CD8-positive, alpha-beta memory T cell (primary cell): ENCODE measurements at regions not wholly inside any gene's neighbourhood (a gene's known extent, or its start where the extent isn't known, plus 50 kb on each side); places are given as distances from the start of the nearest gene placed in this dataset.

Source experiments
- CTCF ChIA-PET: fragments of 350-600 bp; sonication (Branson Sonifier 250); formaldehyde crosslinking; loops from one replicate; lab custom pipeline; 2021; ENCODE audit warnings: antibody characterized with exemption; lab: Charles Lee
- POLR2A ChIA-PET: fragments of 350-600 bp; sonication (Branson Sonifier 250); formaldehyde crosslinking; loops from one replicate; lab custom pipeline; 2021; ENCODE audit warnings: antibody characterized with exemption; lab: Charles Lee
- DNase-seq, 5 donors: peaks; one replicate each; pipeline versions ENCODE4 v3.0.0 to v3.0.0-alpha.2; 2020 to 2022; ENCODE audit warnings: mixed read lengths in 1 of 5
- H3K27ac ChIP-seq: one replicate; pipeline ENCODE4 v1.7.0; 2013; ENCODE audit warnings: low read depth, mild to moderate bottlenecking, low read length, moderate library complexity
- H3K27me3 ChIP-seq: 2 replicates; pipeline ENCODE4 v1.7.0; 2013; ENCODE audit warnings: low read length, mild to moderate bottlenecking; ENCODE audit not compliant: insufficient read depth, poor library complexity, severe bottlenecking
- H3K36me3 ChIP-seq: 2 replicates; pipeline ENCODE4 v1.7.0; 2013; ENCODE audit warnings: mild to moderate bottlenecking, low read length, moderate library complexity; ENCODE audit not compliant: insufficient read depth
- H3K4me1 ChIP-seq: 2 replicates; pipeline ENCODE4 v1.7.0; 2013; ENCODE audit warnings: mild to moderate bottlenecking, low read length, moderate library complexity; ENCODE audit not compliant: insufficient read depth
- H3K4me3 ChIP-seq: 2 replicates; pipeline ENCODE4 v1.7.0; 2013; ENCODE audit warnings: mild to moderate bottlenecking, low read length
- H3K9me3 ChIP-seq: 2 replicates; pipeline ENCODE4 v1.7.0; 2013; ENCODE audit warnings: mild to moderate bottlenecking, low read length
- H3K27ac Mint-ChIP-seq, 8 donors: one replicate each; pipeline ENCODE4 v1.8.0; 2020 to 2021; ENCODE audit warnings: mixed read lengths in 8 of 8, mild to moderate bottlenecking in 6 of 8, inconsistent platforms in 3 of 8, moderate library complexity in 3 of 8
- H3K27me3 Mint-ChIP-seq, 2 donors: one replicate each; pipeline ENCODE4 v1.8.0; 2020 to 2021; ENCODE audit warnings: mixed read lengths in 2 of 2, mild to moderate bottlenecking in 1 of 2, moderate library complexity in 1 of 2
- H3K36me3 Mint-ChIP-seq, 3 donors: one replicate each; pipeline ENCODE4 v1.8.0; 2020 to 2021; ENCODE audit warnings: mixed read lengths in 3 of 3, inconsistent platforms in 1 of 3, mild to moderate bottlenecking in 1 of 3
- H3K4me1 Mint-ChIP-seq, 3 donors: one replicate each; pipeline ENCODE4 v1.8.0; 2020 to 2021; ENCODE audit warnings: mixed read lengths in 3 of 3, inconsistent platforms in 1 of 3, mild to moderate bottlenecking in 1 of 3
- H3K4me3 Mint-ChIP-seq, 7 donors: one replicate each; pipeline ENCODE4 v1.8.0; 2020 to 2021; ENCODE audit warnings: mixed read lengths in 7 of 7, mild to moderate bottlenecking in 6 of 7, moderate library complexity in 4 of 7, inconsistent platforms in 2 of 7
- H3K9me3 Mint-ChIP-seq, 5 donors: one replicate each; pipeline ENCODE4 v1.8.0; 2020 to 2022; ENCODE audit warnings: mixed read lengths in 5 of 5, mild to moderate bottlenecking in 3 of 5, moderate library complexity in 2 of 5, inconsistent platforms in 1 of 5

DNA sequence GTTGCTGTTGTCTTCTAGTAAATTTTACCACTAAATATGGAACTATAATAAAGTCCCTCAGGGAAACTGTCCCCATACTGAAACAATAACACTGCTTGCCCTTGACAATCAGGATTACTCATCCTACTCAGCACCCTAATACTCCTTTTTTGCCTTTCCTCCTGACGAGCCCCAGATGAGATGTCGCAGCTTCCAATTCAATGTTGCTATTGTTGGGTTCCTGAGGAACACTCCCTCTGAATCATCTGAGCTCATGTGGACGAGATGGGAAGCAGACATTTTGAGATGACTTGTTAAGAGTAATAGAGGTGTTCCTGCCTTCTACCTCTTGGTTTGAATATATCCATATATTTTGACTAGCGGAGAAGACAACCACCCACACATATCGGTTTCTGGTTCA is 187.8 kb upstream of the FAM98A start:
- H3K9me3 ChIP-seq, result no peaks in the 10 kb centered on the region
- H3K9me3 Mint-ChIP-seq, result no peaks in the 10 kb centered on the region
- ChIA-PET POLR2A (no interaction called here), CTCF (no interaction called here)
- no peaks in the 10 kb centered on the region for H3K27me3 ChIP-seq
- H3K36me3 Mint-ChIP-seq, result no peaks in the 10 kb centered on the region
- H3K36me3 ChIP-seq, result no peaks in the 10 kb centered on the region
- no peak for DNase-seq
- H3K27ac ChIP-seq, result no peak overlapping the region
- H3K4me1 ChIP-seq, result no peaks in the 10 kb centered on the region
- no peak overlapping the region for H3K4me3 ChIP-seq
- no peaks in the 10 kb centered on the region for H3K27me3 Mint-ChIP-seq
- no peaks in the 10 kb centered on the region for H3K4me1 Mint-ChIP-seq
- no peak overlapping the region for H3K27ac Mint-ChIP-seq
- no peak overlapping the region for H3K4me3 Mint-ChIP-seq

DNA sequence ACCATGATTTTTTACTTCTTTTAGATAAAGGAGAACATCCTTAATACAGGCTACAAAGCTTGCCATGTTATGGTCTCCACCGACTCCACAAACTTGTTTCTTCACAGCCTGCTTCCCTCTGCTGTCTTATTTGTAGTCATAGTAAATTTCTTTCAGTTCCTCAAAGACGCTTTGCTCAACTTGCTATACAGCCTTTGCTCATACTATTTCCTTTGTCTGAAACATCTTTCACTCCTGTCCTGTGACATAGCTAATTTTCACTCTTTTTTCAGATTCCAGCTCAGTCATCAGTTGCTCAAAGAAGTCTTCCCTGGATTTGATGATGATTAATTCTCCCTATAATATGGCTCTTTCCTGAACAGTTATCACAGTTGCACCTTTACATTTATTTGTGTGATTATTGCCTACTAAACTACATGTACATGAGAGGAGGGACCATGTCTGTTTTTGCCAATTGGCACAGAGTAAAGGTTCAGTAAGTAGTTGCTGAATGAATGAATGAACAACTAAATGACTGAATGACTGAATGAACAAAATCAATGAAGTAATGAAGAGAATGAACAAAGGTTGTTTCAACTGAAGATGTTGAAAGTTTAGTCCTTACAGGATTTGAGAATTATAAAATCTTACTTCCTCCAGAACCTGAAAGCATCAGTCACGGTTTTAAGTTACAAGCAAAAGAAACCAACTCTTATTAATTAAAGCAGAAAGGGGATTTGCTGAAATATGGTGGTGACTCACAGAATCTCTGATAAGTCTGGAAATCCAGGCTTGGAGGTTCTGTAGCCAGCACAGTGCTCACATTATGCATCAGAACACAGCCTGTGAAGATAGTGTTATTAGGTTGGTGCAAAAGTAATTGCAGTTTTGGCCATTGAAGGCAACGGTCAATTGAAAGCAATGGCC is 186.4 kb upstream of the FAM98A start:
- Mint-ChIP-seq H3K9me3 (no peaks in the 10 kb centered on the region), H3K4me1 (no peaks in the 10 kb centered on the region), H3K27me3 (peaks cover 0 to 3% of the 10 kb centered on the region in 2 donors), H3K4me3 (no peak overlapping the region), H3K27ac (no peak overlapping the region), H3K36me3 (no peaks in the 10 kb centered on the region)
- H3K4me3 ChIP-seq, result no peak overlapping the region
- CTCF ChIA-PET, result no interaction called here
- H3K9me3 ChIP-seq, result no peaks in the 10 kb centered on the region
- POLR2A ChIA-PET, result no interaction called here
- H3K4me1 ChIP-seq, result no peaks in the 10 kb centered on the region
- H3K36me3 ChIP-seq, result no peaks in the 10 kb centered on the region
- H3K27ac ChIP-seq, result no peak overlapping the region
- no peak for DNase-seq
- H3K27me3 ChIP-seq, result no peaks in the 10 kb centered on the region

DNA sequence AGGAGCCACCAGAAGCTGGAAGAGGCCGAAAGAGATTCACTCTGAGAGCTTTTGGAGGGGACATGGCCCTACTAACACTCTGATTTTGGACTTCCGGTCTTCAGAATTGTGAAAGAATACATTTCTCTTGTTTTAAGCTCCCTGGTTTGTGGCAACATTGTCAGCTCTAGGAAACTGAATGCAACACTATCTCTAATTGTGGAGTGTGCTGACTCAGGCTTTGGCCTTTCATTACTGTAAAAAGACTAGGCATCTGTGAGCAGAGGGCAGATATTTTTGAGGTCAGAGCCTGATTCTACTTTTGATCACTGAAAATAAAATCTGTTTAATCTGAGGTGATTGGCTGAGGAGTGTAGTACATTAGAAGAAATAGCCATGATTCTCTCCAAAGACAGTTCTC is 185.4 kb upstream of the FAM98A start:
- H3K4me1 Mint-ChIP-seq, result no peaks in the 10 kb centered on the region
- Histone ChIP-seq H3K9me3 (no peaks in the 10 kb centered on the region), H3K4me1 (no peaks in the 10 kb centered on the region), H3K27ac (no peak overlapping the region), H3K36me3 (no peaks in the 10 kb centered on the region), H3K4me3 (no peak overlapping the region), H3K27me3 (no peaks in the 10 kb centered on the region)
- no peak overlapping the region for H3K4me3 Mint-ChIP-seq
- no peak overlapping the region for H3K27ac Mint-ChIP-seq
- DNase-seq, result no peak
- CTCF ChIA-PET, result no interaction called here
- no peaks in the 10 kb centered on the region for H3K9me3 Mint-ChIP-seq
- H3K27me3 Mint-ChIP-seq, result peaks cover 0 to 4% of the 10 kb centered on the region in 2 donors
- no peaks in the 10 kb centered on the region for H3K36me3 Mint-ChIP-seq
- POLR2A ChIA-PET, result no interaction called here

DNA sequence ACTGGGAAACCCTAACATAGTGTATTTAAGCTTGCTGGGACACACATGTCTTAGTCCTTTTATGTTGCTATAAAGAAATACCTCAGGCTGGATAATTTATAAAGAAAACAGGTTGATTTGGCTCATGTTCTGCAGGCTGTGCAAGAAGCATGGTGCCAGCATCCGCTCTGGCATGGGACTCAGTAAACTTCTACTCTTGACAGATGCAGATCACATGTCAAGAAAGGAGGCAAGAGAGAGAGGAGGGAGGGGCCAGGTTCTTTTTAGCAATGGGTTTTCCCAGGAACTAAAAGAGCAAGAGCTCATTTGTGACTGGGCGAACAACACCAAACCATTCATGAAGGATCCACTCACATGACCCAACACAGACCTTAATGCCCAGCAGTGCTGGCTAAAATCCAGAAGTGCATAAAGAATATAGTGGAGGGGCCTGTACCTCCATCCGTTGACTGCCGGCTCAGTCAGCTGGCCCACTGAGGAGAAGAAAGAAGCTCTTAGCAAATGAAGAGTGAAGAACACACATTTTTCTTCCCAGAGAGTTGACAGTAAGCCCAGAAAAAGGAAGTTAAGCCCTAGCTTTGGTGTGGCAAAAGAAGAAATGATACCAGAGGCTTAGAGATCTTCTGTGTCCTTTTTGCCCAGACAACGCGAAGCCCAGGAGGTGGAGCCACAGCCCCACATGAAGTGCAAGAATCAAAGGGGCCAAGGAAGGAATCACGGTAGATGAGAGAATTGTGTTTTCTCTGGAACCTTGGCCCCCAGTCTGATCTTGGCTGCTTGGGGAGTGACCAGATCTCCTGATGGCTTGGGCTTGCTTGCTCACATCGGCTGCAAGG is 183.5 kb upstream of the FAM98A start:
- ChIA-PET POLR2A (no interaction called here), CTCF (no interaction called here)
- H3K9me3 Mint-ChIP-seq, result peaks cover 0 to 1% (median 0%) of the 10 kb centered on the region in 5 donors
- no peak for DNase-seq
- H3K27ac Mint-ChIP-seq, result no peak overlapping the region
- Histone ChIP-seq H3K27me3 (no peaks in the 10 kb centered on the region), H3K4me1 (no peaks in the 10 kb centered on the region), H3K27ac (no peak overlapping the region), H3K4me3 (no peak overlapping the region), H3K9me3 (no peaks in the 10 kb centered on the region), H3K36me3 (no peaks in the 10 kb centered on the region)
- H3K27me3 Mint-ChIP-seq, result peaks cover 0 to 4% of the 10 kb centered on the region in 2 donors
- no peaks in the 10 kb centered on the region for H3K36me3 Mint-ChIP-seq
- no peaks in the 10 kb centered on the region for H3K4me1 Mint-ChIP-seq
- H3K4me3 Mint-ChIP-seq, result no peak overlapping the region

DNA sequence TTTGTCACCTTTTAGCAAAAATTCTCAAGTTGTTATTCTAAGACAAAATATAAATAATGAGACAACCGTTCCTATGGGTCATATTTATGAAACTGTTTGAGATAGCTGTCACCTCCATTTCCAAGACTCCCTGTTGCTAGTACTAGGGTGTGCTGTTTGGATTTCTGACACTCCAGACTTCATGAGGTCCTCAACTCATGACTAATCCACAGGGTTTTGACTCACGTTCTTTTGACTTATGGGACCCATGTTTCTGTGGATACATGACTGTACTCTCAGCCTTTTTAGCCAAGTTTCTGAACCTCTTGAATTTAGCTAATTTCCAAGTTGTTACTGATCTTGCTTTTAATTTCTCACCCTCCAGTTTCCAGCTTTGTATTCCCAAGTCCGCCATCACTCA is 178.7 kb upstream of the FAM98A start:
- Mint-ChIP-seq H3K27me3 (peaks cover 6 to 11% of the 10 kb centered on the region in 2 donors), H3K9me3 (peaks cover 0 to 1% (median 0%) of the 10 kb centered on the region in 5 donors), H3K36me3 (no peaks in the 10 kb centered on the region), H3K27ac (no peak overlapping the region), H3K4me3 (no peak overlapping the region), H3K4me1 (no peaks in the 10 kb centered on the region)
- no peak for DNase-seq
- Histone ChIP-seq H3K9me3 (no peaks in the 10 kb centered on the region), H3K27ac (no peak overlapping the region), H3K4me3 (no peak overlapping the region), H3K36me3 (no peaks in the 10 kb centered on the region), H3K27me3 (no peaks in the 10 kb centered on the region), H3K4me1 (no peaks in the 10 kb centered on the region)
- POLR2A ChIA-PET, result no interaction called here
- CTCF ChIA-PET, result no interaction called here

DNA sequence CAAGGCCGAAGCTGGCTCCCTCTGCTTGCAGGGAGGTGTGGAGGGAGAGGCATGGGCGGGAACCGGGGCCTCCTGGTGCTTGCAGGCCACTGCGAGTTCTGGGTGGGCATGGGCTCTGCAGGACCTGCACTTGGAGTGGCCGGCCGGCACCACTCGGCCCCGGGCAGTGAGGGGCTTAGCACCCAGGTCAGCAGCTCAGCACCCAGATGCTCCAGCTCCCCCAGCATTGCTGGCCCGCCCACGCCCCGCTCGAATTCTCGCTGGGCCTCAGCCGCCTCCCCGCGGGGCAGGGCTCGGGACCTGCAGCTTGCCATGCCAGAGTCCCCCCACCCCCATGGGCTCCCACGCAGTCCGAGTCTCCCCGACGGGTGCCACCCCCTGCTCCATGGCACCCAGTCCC is 176.2 kb upstream of the FAM98A start:
- no peak overlapping the region for H3K27ac ChIP-seq
- peaks cover 0 to 1% (median 0%) of the 10 kb centered on the region in 5 donors for H3K9me3 Mint-ChIP-seq
- peaks cover 6 to 7% of the 10 kb centered on the region in 2 donors for H3K27me3 Mint-ChIP-seq
- H3K4me1 Mint-ChIP-seq, result no peaks in the 10 kb centered on the region
- no peaks in the 10 kb centered on the region for H3K27me3 ChIP-seq
- H3K4me3 Mint-ChIP-seq, result no peak overlapping the region
- H3K36me3 Mint-ChIP-seq, result no peaks in the 10 kb centered on the region
- no peak overlapping the region for H3K4me3 ChIP-seq
- no peaks in the 10 kb centered on the region for H3K36me3 ChIP-seq
- CTCF ChIA-PET, result no interaction called here
- H3K4me1 ChIP-seq, result no peaks in the 10 kb centered on the region
- no peak overlapping the region for H3K27ac Mint-ChIP-seq
- no peak for DNase-seq
- H3K9me3 ChIP-seq, result no peaks in the 10 kb centered on the region
- POLR2A ChIA-PET, result no interaction called here

DNA sequence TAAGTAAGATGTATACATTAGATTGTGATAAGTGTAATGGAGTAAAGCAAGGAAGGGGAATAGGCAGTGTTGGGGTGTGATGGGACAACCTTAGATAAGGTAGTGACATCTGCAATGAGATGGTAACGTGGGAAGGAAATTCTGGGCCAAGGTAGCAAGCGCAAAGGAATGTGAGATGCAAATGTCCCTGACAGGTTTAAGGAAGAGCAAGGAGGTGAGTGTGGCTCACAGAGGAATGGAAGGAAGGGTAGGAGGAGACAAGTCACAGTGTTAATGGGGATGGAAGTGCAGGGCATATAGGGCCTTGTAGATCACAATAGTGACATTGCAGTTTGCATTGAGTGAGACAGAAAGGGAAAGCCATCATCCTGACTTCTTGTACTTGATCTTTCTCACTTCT is 170.9 kb upstream of the FAM98A start:
- Histone ChIP-seq H3K4me3 (no peak overlapping the region), H3K36me3 (no peaks in the 10 kb centered on the region), H3K27ac (no peak overlapping the region), H3K4me1 (no peaks in the 10 kb centered on the region), H3K9me3 (no peaks in the 10 kb centered on the region), H3K27me3 (no peaks in the 10 kb centered on the region)
- POLR2A ChIA-PET, result no interaction called here
- CTCF ChIA-PET, result no interaction called here
- Mint-ChIP-seq H3K4me1 (no peaks in the 10 kb centered on the region), H3K9me3 (no peaks in the 10 kb centered on the region), H3K27me3 (peaks cover 3 to 4% of the 10 kb centered on the region in 2 donors), H3K27ac (no peak overlapping the region), H3K36me3 (no peaks in the 10 kb centered on the region), H3K4me3 (no peak overlapping the region)
- DNase-seq, result no peak

DNA sequence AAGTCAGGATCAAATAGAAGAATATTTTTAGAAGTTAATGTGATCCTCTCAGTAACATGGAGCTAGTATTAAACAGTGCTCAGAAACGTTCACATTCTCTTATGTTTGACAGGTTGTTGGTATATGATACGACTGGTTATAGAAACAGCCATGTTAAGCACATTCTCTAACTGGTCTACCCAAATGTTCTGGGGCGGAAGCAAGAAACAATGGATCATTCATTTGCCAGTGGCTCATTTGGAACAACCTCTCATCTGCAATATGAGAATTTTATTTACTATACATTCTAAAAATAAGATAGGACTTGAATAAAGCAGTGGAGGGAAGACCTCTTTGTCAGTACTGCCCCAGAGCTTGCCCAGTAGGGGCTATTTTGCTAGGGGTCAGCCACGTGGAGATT is 167.1 kb upstream of the FAM98A start:
- H3K27ac Mint-ChIP-seq, result no peak overlapping the region
- Histone ChIP-seq H3K4me1 (no peaks in the 10 kb centered on the region), H3K36me3 (no peaks in the 10 kb centered on the region), H3K27ac (no peak overlapping the region), H3K4me3 (no peak overlapping the region), H3K27me3 (no peaks in the 10 kb centered on the region), H3K9me3 (no peaks in the 10 kb centered on the region)
- H3K9me3 Mint-ChIP-seq, result peaks cover 0 to 2% (median 0%) of the 10 kb centered on the region in 5 donors
- no peak for DNase-seq
- H3K27me3 Mint-ChIP-seq, result no peaks in the 10 kb centered on the region
- POLR2A ChIA-PET, result no interaction called here
- H3K4me1 Mint-ChIP-seq, result no peaks in the 10 kb centered on the region
- CTCF ChIA-PET, result no interaction called here
- no peaks in the 10 kb centered on the region for H3K36me3 Mint-ChIP-seq
- no peak overlapping the region for H3K4me3 Mint-ChIP-seq
